ENCODE measurements at regions not wholly inside any gene's neighbourhood (a gene's known extent, or its start where the extent isn't known, plus 50 kb on each side); places are given as distances from the start of the nearest gene placed in this dataset.

DNA sequence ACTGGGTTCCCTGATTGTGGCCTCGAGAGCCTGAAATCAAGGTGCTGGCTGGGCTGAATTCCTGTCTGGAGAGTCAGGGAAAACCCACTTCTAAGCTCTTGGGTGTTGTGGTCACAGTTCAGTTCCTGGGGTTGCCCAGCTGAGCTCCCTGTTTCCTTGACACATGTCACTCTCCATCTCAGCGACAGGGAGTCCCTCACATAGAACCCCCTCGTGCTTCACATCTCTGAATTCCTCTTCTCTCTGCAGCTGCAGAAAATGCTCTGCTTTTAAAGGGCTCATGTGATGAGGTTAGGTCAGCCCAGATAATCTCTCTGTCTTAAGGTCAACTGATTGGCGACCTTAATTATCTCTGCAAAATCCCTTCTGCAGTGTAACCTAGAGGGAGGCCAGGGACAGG lies 53.5 kb upstream of the NFIL3 start:
- Histone ChIP-seq H3K36me3 (ENCODE audit: control insufficient read depth in 4 of 4, insufficient read depth in 3 of 4, low read depth in 1 of 4, low read length in 3 of 4) (no peaks in the 10 kb centered on the region), H3K4me1 (ENCODE audit: control insufficient read depth in 4 of 4, insufficient read depth in 4 of 4, low read length in 3 of 4) (no peaks in the 10 kb centered on the region), H3K9me3 (ENCODE audit: control insufficient read depth in 4 of 4, low read length in 3 of 4) (peaks cover 0 to 8% (median 2%) of the 10 kb centered on the region in 4 donors), H3K27ac (ENCODE audit: low read depth in 1 of 2, low read length in 2 of 2) (no peak overlapping the region), H3K9ac (ENCODE audit: low read depth in 1 of 2, low read length in 2 of 2) (no peak overlapping the region), H3K4me3 (ENCODE audit: low read depth in 1 of 3, low read length in 3 of 3) (no peak overlapping the region), H3K27me3 (ENCODE audit: control insufficient read depth in 4 of 4, insufficient read depth in 4 of 4, low read length in 3 of 4) (no peaks in the 10 kb centered on the region)
- TF ChIP-seq FOXA2 (IDR thresholded peaks at IDR 0.05) = no peak
- TF ChIP-seq, protein P1, sequence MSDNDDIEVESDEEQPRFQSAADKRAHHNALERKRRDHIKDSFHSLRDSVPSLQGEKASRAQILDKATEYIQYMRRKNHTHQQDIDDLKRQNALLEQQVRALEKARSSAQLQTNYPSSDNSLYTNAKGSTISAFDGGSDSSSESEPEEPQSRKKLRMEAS (IDR thresholded peaks at IDR 0.05) = no peak
- TF ChIP-seq HNF4G (IDR thresholded peaks at IDR 0.05) = no peak
- no peak for TF ChIP-seq HNF4A (conservative IDR thresholded peaks at IDR 0.05)
- TF ChIP-seq EGR1 (IDR thresholded peaks at IDR 0.05; ENCODE audit: low read depth in 2 of 2) = no peak
- TF ChIP-seq NR2F2 (IDR thresholded peaks at IDR 0.05) = no peak
- TF ChIP-seq RXRA (IDR thresholded peaks at IDR 0.05) = no peak
- TF ChIP-seq YY1 (IDR thresholded peaks at IDR 0.05) = no peak
- TF ChIP-seq GABPA (IDR thresholded peaks at IDR 0.05 in 1 of 2, conservative IDR thresholded peaks at IDR 0.05 in 1 of 2) = no peak
- TF ChIP-seq SP1 (IDR thresholded peaks at IDR 0.05) = no peak
- 40% methylated on average over 4 of the region's 4 CpGs for WGBS
- no peak for DNase-seq (ENCODE audit: low spot score)

- WGBS = 41% methylated on average over 1 of the region's 1 CpG
- TF ChIP-seq CTCF (IDR thresholded peaks at IDR 0.05; ENCODE audit: low read depth, low read length, missing input control) (no peak), FOXA1 (IDR thresholded peaks at IDR 0.05) (no peak), FOXA2 (IDR thresholded peaks at IDR 0.05) (no peak), HNF4G (IDR thresholded peaks at IDR 0.05) (no peak), TAF1 (conservative IDR thresholded peaks at IDR 0.05) (no peak), REST (IDR thresholded peaks at IDR 0.05) (no peak), NR2F2 (IDR thresholded peaks at IDR 0.05) (no peak), RAD21 (IDR thresholded peaks at IDR 0.05) (no peak), EGR1 (IDR thresholded peaks at IDR 0.05; ENCODE audit: low read depth in 2 of 2) (no peak), JUND (IDR thresholded peaks at IDR 0.05) (no peak), YY1 (IDR thresholded peaks at IDR 0.05) (no peak), ZBTB33 (IDR thresholded peaks at IDR 0.05) (no peak), HNF4A (conservative IDR thresholded peaks at IDR 0.05) (no peak)
- TF ChIP-seq, protein P1 (IDR thresholded peaks at IDR 0.05) = no peak
- no peak for DNase-seq (ENCODE audit: low spot score)
Observed at GRCh38 chr9:91474656-91475055, 51.0 kb upstream of the NFIL3 start.

More at GRCh38 chr9:91474656-91475055, 51.0 kb upstream of the NFIL3 start:
- Histone ChIP-seq H3K4me1 (ENCODE audit: control insufficient read depth in 4 of 4, insufficient read depth in 4 of 4, low read length in 3 of 4) (no peaks in the 10 kb centered on the region), H3K36me3 (ENCODE audit: control insufficient read depth in 4 of 4, insufficient read depth in 3 of 4, low read depth in 1 of 4, low read length in 3 of 4) (no peaks in the 10 kb centered on the region), H3K9me3 (ENCODE audit: control insufficient read depth in 4 of 4, low read length in 3 of 4) (peaks cover 0 to 8% (median 2%) of the 10 kb centered on the region in 4 donors), H3K27ac (ENCODE audit: low read depth in 1 of 2, low read length in 2 of 2) (no peak overlapping the region), H3K4me3 (ENCODE audit: low read depth in 1 of 3, low read length in 3 of 3) (no peak overlapping the region), H3K9ac (ENCODE audit: low read depth in 1 of 2, low read length in 2 of 2) (no peak overlapping the region), H3K27me3 (ENCODE audit: control insufficient read depth in 4 of 4, insufficient read depth in 4 of 4, low read length in 3 of 4) (no peaks in the 10 kb centered on the region)
